VCaP (cell line): ENCODE measurements at regions not wholly inside any gene's neighbourhood (a gene's known extent, or its start where the extent isn't known, plus 50 kb on each side); places are given as distances from the start of the nearest gene placed in this dataset.
"Not testable (repeated sequence)": the region's sequence is repeated elsewhere in the genome, so short reads cannot be mapped to it uniquely, and the experiment has no call there.

ENCODE experiments used
- H3K27ac ChIP-seq: fragments of 450-650 bp; 2 replicates; pipeline ENCODE4 v1.5.1; 2017
- CTCF ChIP-seq: fragments of 450-650 bp; conservative IDR thresholded peaks from 2 replicates; pipeline ENCODE4 v1.5.1; 2017; ENCODE audit warnings: mild to moderate bottlenecking, moderate library complexity

GRCh38 chr14:82999802-83000201, 1466.1 kb upstream of the SEL1L start:
- TF ChIP-seq CTCF, result peak; percentile 17; the same call in 1 of the 2 replicates

GRCh38 chr14:83004456-83005006, 1470.9 kb upstream of the SEL1L start:
- no peak overlapping the region for H3K27ac ChIP-seq
- no peak for TF ChIP-seq CTCF

More at GRCh38 chr14:82999802-83000201, 1466.1 kb upstream of the SEL1L start:
- no peak overlapping the region for H3K27ac ChIP-seq

- H3K27ac ChIP-seq, result no peak overlapping the region
- TF ChIP-seq CTCF, result no peak
Measured at GRCh38 chr14:83006121-83006670, 1472.5 kb upstream of the SEL1L start.

- H3K27ac ChIP-seq, result not testable (repeated sequence)
Measured at GRCh38 chr14:83007052-83007451, 1473.4 kb upstream of the SEL1L start.

- no peak overlapping the region for H3K27ac ChIP-seq
- TF ChIP-seq CTCF, result no peak
Measured at GRCh38 chr14:83007641-83008225, 1474.1 kb upstream of the SEL1L start.

- TF ChIP-seq CTCF, result no peak
- no peak overlapping the region for H3K27ac ChIP-seq
Measured at GRCh38 chr14:83017296-83017695, 1483.6 kb upstream of the SEL1L start.

- H3K27ac ChIP-seq, result no peak overlapping the region
- no peak for TF ChIP-seq CTCF
Measured at GRCh38 chr14:83019744-83020414, 1486.2 kb upstream of the SEL1L start.

GRCh38 chr14:83021323-83021722, 1487.7 kb upstream of the SEL1L start:
- no peak overlapping the region for H3K27ac ChIP-seq
- TF ChIP-seq CTCF, result no peak
